GM12875 (cell line): ENCODE measurements at regions not wholly inside any gene's neighbourhood (a gene's known extent, or its start where the extent isn't known, plus 50 kb on each side); places are given as distances from the start of the nearest gene placed in this dataset.

ENCODE experiments used
- H3K4me3 ChIP-seq: one replicate; pipeline ENCODE4 v1.5.1; 2011; ENCODE audit warnings: low read depth, low read length, control low read depth
- TF ChIP-seq, protein P1 (sequence below): IDR thresholded peaks from 2 replicates; pipeline ENCODE4 v1.5.1; 2011; ENCODE audit warnings: low read depth, mild to moderate bottlenecking, control low read depth, inconsistent platforms, low read length, moderate library complexity, borderline replicate concordance; ENCODE audit not compliant: insufficient read depth

DNA sequence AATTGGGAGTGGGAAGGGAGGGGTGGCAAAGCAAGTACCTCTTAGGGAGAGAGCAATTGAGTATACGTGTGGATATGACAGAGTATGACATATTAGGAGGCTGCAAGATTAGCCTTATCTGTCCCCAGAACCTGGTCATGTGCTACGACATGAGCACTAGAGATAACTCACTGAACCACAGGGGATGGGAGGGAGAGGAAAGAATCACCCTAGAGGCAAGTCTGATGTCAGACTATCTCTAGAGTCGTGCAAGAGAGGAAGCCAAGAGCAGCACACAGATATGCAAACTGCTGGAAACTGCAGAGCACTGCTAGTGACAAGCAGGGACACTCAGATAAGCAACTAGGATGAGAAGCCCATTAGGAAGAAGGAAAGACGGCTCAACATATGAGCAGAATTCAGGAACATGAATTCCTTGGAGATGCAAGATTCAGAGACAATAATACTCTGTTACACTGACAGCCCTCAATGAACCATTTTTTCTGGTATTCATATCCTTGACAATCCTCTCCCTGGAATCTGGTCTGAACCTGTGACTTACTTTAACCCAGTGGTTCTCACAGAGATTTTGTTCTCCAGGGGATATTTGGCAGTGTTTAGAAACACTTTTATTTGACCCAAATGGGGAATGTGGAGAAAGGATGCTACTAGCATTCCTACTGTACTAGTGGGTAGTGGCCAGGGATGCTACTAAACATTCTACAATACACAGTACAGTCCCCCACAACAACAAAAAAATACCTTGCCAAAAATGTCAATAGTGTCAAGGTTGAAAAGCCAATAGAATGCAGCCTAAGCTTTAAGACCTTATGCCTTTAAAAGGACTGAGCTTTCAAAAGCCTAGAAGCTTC, 84.0 kb upstream of the BMP2K start:
- TF ChIP-seq, protein P1, sequence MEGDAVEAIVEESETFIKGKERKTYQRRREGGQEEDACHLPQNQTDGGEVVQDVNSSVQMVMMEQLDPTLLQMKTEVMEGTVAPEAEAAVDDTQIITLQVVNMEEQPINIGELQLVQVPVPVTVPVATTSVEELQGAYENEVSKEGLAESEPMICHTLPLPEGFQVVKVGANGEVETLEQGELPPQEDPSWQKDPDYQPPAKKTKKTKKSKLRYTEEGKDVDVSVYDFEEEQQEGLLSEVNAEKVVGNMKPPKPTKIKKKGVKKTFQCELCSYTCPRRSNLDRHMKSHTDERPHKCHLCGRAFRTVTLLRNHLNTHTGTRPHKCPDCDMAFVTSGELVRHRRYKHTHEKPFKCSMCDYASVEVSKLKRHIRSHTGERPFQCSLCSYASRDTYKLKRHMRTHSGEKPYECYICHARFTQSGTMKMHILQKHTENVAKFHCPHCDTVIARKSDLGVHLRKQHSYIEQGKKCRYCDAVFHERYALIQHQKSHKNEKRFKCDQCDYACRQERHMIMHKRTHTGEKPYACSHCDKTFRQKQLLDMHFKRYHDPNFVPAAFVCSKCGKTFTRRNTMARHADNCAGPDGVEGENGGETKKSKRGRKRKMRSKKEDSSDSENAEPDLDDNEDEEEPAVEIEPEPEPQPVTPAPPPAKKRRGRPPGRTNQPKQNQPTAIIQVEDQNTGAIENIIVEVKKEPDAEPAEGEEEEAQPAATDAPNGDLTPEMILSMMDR, result no peak
- H3K4me3 ChIP-seq, result no peak overlapping the region

DNA sequence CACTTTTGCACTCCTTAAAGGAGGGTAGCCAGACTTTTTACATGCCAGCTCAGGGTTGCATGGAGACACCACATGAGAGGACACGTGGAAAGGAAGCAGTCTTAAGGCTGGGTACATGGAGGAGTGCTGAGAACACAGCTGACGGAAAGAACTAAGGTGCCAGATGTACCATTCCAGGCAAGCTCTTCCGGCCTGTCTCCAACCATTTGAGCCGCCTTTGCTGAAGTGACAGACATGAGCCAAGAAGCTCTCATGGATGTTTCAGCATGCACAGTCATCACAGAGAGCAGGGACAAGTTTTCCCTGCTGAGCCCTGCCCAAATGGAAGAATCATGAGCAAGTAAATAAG, 83.4 kb upstream of the BMP2K start:
- TF ChIP-seq, protein P1, result no peak
- no peak overlapping the region for H3K4me3 ChIP-seq

DNA sequence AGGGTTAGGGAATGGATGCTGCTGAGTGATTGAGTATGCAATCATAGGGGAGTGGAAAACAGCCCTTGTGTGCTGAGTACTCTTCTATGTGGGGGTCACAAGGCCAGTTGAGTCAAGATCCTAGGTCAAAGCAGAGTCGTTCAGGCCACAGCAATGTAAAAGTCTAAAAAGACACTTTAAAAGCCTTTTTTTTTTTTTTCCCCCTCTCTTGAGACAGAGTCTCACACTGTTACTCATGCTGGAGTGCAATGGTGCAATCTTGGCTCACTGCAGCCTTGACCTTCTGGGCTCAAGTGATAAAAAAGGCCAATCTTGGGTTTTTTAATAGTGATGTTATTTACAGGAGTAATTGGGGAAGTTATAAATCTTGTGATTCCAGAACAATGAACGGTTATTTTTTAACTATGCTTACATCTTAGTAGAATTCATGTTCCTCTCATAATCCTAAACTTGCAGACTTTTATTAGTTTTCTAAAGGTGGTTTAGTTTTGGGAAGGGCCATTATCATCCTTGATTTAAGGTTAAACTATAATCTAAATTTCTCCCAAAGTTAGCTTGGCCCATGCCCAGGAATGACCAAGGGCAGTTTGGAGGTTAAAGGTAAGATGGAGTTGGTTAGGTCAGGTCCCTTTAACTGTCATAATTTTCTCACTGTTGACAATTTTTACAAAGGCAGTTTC, 82.2 kb upstream of the BMP2K start:
- H3K4me3 ChIP-seq, result no peak overlapping the region
- TF ChIP-seq, protein P1, result no peak

DNA sequence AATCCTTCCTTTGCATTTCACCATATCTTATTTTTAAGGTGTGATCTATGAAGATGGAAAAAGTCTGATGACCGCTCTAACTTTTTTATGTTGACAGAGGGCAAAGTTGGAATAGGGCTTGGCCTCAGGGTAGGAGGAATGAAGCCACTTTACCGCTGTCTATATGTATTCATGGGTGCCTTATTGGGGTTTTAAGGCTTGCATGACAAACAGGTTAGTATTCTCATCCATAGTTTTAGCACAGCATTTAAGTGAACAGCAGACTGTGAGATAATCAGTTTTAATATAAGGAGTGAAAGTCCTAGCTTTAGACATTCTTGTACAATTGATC, 81.7 kb upstream of the BMP2K start:
- H3K4me3 ChIP-seq, result no peak overlapping the region
- TF ChIP-seq, protein P1, result no peak

DNA sequence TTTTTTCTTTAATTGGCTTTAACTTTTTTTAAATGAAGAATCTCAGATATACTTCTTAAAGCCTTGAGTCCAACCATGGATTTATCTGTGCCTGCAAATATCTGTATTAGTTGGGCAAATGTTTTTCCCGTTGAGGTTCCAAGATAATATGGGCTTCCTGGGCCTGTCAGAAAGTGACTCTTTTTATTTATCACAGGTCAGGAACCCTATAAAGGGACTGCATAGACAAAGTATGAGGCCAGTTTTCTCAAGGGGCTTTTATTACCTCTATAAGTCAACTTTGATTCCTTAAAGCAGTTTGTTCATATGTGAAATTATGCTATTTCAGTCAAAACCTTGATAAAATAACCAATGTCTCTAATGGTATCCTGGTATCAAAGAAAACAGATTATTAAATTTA, 80.2 kb upstream of the BMP2K start:
- TF ChIP-seq, protein P1, result no peak

DNA sequence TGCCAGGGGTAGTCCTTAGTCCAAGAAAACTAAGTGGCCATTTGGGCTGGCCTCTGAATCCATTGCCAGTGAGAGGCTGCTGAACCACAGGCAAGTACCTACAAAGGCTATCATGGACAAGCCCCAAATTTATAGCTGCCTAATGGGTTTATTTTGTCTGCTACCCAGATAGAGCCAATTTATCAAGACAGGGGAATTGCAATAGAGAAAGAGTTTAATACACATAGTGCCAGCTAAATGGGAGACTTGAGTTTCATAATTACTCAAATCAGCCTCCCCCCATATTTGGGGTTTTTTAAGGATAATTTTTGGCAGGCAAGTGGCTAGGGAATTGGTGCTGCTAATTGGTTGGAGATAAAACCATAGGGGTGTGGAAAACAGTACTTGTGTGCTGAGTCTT, 73.1 kb upstream of the BMP2K start:
- no peak overlapping the region for H3K4me3 ChIP-seq
- TF ChIP-seq, protein P1, result no peak

More for the DNA sequence above, 80.2 kb upstream of the BMP2K start:
- no peak overlapping the region for H3K4me3 ChIP-seq

DNA sequence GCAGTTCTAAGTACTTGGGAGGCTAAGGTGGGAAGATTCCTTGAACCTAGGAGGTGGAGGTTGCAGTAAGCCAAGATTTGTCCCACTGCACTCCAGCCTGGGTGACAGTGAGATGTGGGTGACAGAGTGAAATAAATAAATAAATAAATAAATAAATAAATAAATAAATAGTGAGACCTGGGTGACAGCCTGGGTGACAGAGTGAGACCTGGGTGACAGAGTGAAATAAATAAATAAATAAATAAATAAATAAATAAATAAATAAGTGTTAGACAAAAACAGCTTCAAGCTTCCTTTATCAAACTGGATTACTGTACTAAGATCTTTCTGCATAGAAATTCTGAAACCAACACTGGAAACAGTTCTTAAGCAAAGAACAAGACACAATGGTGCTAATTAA, 71.8 kb upstream of the BMP2K start:
- H3K4me3 ChIP-seq, result no peak overlapping the region
- TF ChIP-seq, protein P1, result no peak
